ENCODE measurements at regions not wholly inside any gene's neighbourhood (a gene's known extent, or its start where the extent isn't known, plus 50 kb on each side); places are given as distances from the start of the nearest gene placed in this dataset.

- H3K36me3 ChIP-seq (ENCODE audit: control insufficient read depth, insufficient read depth, low read length), result no peaks in the 10 kb centered on the region
- no peak overlapping the region for H3K4me3 ChIP-seq (ENCODE audit: low read depth in 2 of 2, low read length in 2 of 2)
- H3K27me3 ChIP-seq (ENCODE audit: control insufficient read depth, insufficient read depth, low read length), result no peaks in the 10 kb centered on the region
- DNase-seq (ENCODE audit: low read depth, low spot score) (no peak), ATAC-seq (no peak)
- H3K4me1 ChIP-seq (ENCODE audit: control insufficient read depth, insufficient read depth, low read length), result no peaks in the 10 kb centered on the region
- no peak for TF ChIP-seq REST (IDR thresholded peaks at IDR 0.05; ENCODE audit: insufficient read depth in 1 of 2, low read depth in 2 of 2, low read length in 1 of 2)
- TF ChIP-seq CTCF (IDR thresholded peaks at IDR 0.05), result no peak
- TF ChIP-seq TCF7L2 (IDR thresholded peaks at IDR 0.05; ENCODE audit: low read depth, low read length), result no peak
- TF ChIP-seq POLR2AphosphoS5 (IDR thresholded peaks at IDR 0.05; ENCODE audit: low read depth, low read length), result no peak
- TF ChIP-seq SIN3A (IDR thresholded peaks at IDR 0.05; ENCODE audit: borderline replicate concordance, insufficient read depth, low read depth, low read length), result no peak
- no TSS peak for BruUV-seq (replicated peaks)
- in situ Hi-C loops (cut with HindIII; ENCODE audit: low pct_unique_long_range_greater_than_20kb, low sequenced_read_pairs), result no loop called here
- intact Hi-C loops (cut with micrococcal nuclease; ENCODE audit: unreplicated experiment), result no loop called here
- H3K27ac ChIP-seq (ENCODE audit: low read length), result no peak overlapping the region
- no peaks in the 10 kb centered on the region for H3K9me3 ChIP-seq (ENCODE audit: control insufficient read depth, insufficient read depth, low read depth, low read length)
- CTCF ChIA-PET, result no interaction called here
- POLR2A ChIA-PET, result no interaction called here
These were observed 443.2 kb upstream of the AZI2 start for GRCh38 chr3:28791713-28792255.

- in situ Hi-C loops (cut with HindIII; ENCODE audit: low pct_unique_long_range_greater_than_20kb, low sequenced_read_pairs) (no loop called here), intact Hi-C loops (cut with micrococcal nuclease; ENCODE audit: unreplicated experiment) (no loop called here)
- Histone ChIP-seq H3K9me3 (ENCODE audit: control insufficient read depth, insufficient read depth, low read depth, low read length) (no peaks in the 10 kb centered on the region), H3K27me3 (ENCODE audit: control insufficient read depth, insufficient read depth, low read length) (no peaks in the 10 kb centered on the region), H3K27ac (ENCODE audit: low read length) (no peak overlapping the region), H3K36me3 (ENCODE audit: control insufficient read depth, insufficient read depth, low read length) (no peaks in the 10 kb centered on the region), H3K4me1 (ENCODE audit: control insufficient read depth, insufficient read depth, low read length) (no peaks in the 10 kb centered on the region), H3K4me3 (ENCODE audit: low read depth in 2 of 2, low read length in 2 of 2) (no peak overlapping the region)
- DNase-seq (ENCODE audit: low read depth, low spot score) (no peak), ATAC-seq (no peak)
- ChIA-PET CTCF (no interaction called here), POLR2A (no interaction called here)
- BruUV-seq (replicated peaks), result no TSS peak
- TF ChIP-seq SIN3A (IDR thresholded peaks at IDR 0.05; ENCODE audit: borderline replicate concordance, insufficient read depth, low read depth, low read length) (no peak), REST (IDR thresholded peaks at IDR 0.05; ENCODE audit: insufficient read depth in 1 of 2, low read depth in 2 of 2, low read length in 1 of 2) (no peak), TCF7L2 (IDR thresholded peaks at IDR 0.05; ENCODE audit: low read depth, low read length) (no peak), POLR2AphosphoS5 (IDR thresholded peaks at IDR 0.05; ENCODE audit: low read depth, low read length) (no peak), CTCF (IDR thresholded peaks at IDR 0.05) (no peak)
These were observed 444.0 kb upstream of the AZI2 start for GRCh38 chr3:28792604-28793003.
